ENCODE measurements at regions not wholly inside any gene's neighbourhood (a gene's known extent, or its start where the extent isn't known, plus 50 kb on each side); places are given as distances from the start of the nearest gene placed in this dataset.

DNA sequence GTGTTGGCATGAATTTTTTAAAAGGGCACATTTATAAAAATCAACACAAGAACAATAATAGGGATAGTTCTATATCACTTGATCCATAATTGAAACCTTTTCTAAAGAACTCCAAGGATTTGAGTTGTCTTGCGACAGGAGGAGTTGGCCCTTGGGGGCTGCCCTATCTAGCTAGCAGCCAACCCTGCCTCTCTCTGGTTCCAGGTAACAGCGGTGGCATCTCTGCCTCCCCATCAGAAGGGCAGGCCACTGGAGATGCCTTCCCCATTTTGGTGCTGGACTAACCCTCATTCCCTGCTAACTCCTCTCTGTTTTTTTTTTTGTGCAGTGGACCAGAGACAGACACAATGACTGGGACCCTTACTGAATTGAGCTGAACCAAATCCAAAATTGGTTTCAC is 393.0 kb downstream of the MED10 start:
- TF ChIP-seq, protein P1, sequence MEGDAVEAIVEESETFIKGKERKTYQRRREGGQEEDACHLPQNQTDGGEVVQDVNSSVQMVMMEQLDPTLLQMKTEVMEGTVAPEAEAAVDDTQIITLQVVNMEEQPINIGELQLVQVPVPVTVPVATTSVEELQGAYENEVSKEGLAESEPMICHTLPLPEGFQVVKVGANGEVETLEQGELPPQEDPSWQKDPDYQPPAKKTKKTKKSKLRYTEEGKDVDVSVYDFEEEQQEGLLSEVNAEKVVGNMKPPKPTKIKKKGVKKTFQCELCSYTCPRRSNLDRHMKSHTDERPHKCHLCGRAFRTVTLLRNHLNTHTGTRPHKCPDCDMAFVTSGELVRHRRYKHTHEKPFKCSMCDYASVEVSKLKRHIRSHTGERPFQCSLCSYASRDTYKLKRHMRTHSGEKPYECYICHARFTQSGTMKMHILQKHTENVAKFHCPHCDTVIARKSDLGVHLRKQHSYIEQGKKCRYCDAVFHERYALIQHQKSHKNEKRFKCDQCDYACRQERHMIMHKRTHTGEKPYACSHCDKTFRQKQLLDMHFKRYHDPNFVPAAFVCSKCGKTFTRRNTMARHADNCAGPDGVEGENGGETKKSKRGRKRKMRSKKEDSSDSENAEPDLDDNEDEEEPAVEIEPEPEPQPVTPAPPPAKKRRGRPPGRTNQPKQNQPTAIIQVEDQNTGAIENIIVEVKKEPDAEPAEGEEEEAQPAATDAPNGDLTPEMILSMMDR (IDR thresholded peaks at IDR 0.05) = no peak
- TF ChIP-seq POLR2A (IDR thresholded peaks at IDR 0.05) = no peak

All from Peyer's patch (tissue), 4 donors.